ENCODE measurements at regions not wholly inside any gene's neighbourhood (a gene's known extent, or its start where the extent isn't known, plus 50 kb on each side); places are given as distances from the start of the nearest gene placed in this dataset.

DNA sequence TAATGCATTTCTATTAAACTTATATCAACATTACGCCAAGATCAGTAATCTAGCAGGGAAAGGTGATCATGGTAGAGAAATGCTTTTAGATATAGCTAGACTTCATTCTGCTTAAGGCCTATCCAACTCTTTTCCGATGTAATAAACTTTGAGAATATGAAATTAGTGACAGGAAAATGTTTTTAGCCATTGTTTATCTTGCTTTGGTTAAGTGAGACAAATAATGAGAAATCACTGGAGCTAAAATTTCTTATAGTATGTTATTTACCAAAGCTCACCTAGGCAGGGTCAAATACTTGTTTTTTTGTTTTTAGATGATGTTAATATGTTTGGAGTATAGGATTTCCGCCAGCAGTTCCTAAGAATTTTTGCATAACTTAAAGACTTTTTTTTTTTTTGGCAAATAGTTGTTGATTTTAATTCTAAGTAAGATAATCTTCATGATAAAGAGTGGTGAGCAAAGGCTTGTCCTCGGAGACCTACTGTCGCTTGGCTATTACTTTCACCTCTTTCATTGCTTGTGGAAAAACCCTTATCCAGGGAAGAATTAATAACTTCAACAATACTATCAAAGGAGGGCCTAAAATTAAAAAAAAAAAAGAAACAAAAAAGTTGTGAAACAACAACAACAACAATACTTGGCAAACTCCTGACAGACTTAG is 98.3 kb downstream of the SOX4 start:
- DNase-seq (ENCODE audit: extremely low spot score, unreplicated experiment) = no peak
- no peaks in the 10 kb centered on the region for H3K27me3 Mint-ChIP-seq
- no peak for TF ChIP-seq CTCF (conservative IDR thresholded peaks at IDR 0.05)
- no peak overlapping the region for H3K27ac Mint-ChIP-seq
- H3K4me3 Mint-ChIP-seq = no peak overlapping the region
- peaks cover 5% of the 10 kb centered on the region for H3K9me3 Mint-ChIP-seq
- H3K36me3 Mint-ChIP-seq = peaks cover 47% of the 10 kb centered on the region
- H3K4me1 Mint-ChIP-seq (ENCODE audit: unreplicated experiment) = peaks cover 17% of the 10 kb centered on the region

DNA sequence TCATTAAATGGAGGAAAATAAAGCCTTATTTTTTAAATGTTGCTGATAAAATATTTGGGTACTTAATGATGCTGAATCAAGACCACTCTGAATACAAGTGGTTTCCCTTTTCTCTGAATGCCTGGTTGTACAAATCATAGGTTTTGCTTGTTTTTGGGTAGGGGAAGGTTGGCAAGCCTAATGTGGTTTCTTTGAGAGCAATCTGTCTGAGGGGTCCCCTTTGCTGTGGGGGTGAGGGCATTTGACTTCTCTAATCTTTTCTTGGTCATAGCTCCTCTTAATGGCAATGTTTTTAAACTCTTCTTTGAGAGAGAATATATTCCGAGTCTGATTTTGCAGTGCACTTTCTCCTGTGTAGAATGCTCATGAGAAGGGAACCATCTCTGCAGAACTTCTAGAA is 99.2 kb downstream of the SOX4 start:
- peaks cover 40% of the 10 kb centered on the region for H3K36me3 Mint-ChIP-seq
- DNase-seq (ENCODE audit: extremely low spot score, unreplicated experiment) = no peak
- TF ChIP-seq CTCF (conservative IDR thresholded peaks at IDR 0.05) = no peak
- peaks cover 17% of the 10 kb centered on the region for H3K4me1 Mint-ChIP-seq (ENCODE audit: unreplicated experiment)
- H3K27ac Mint-ChIP-seq = no peak overlapping the region
- no peaks in the 10 kb centered on the region for H3K27me3 Mint-ChIP-seq
- no peak overlapping the region for H3K4me3 Mint-ChIP-seq
- peaks cover 5% of the 10 kb centered on the region for H3K9me3 Mint-ChIP-seq

- Mint-ChIP-seq H3K9me3 (peaks cover 6% of the 10 kb centered on the region), H3K27ac (peak overlapping the region; percentile 8), H3K4me1 (ENCODE audit: unreplicated experiment) (peaks cover 17% of the 10 kb centered on the region), H3K36me3 (peaks cover 40% of the 10 kb centered on the region), H3K4me3 (no peak overlapping the region), H3K27me3 (no peaks in the 10 kb centered on the region)
- TF ChIP-seq CTCF (conservative IDR thresholded peaks at IDR 0.05) = no peak
- no peak for DNase-seq (ENCODE audit: extremely low spot score, unreplicated experiment)
Observed at GRCh38 chr6:21694168-21694567, 100.6 kb downstream of the SOX4 start.

GRCh38 chr6:21707524-21708319 is 114.2 kb downstream of the SOX4 start:
- peaks cover 38% of the 10 kb centered on the region for H3K4me1 Mint-ChIP-seq (ENCODE audit: unreplicated experiment)
- no peak overlapping the region for H3K4me3 Mint-ChIP-seq
- peaks cover 19% of the 10 kb centered on the region for H3K36me3 Mint-ChIP-seq

GRCh38 chr6:21708320-21708580 is 114.7 kb downstream of the SOX4 start:
- Mint-ChIP-seq H3K9me3 (peaks cover 6% of the 10 kb centered on the region), H3K4me1 (ENCODE audit: unreplicated experiment) (peaks cover 40% of the 10 kb centered on the region), H3K27ac (no peak overlapping the region), H3K27me3 (no peaks in the 10 kb centered on the region), H3K4me3 (no peak overlapping the region), H3K36me3 (peaks cover 16% of the 10 kb centered on the region)
- DNase-seq (ENCODE audit: extremely low spot score, unreplicated experiment) = no peak
- no peak for TF ChIP-seq CTCF (conservative IDR thresholded peaks at IDR 0.05)

More at GRCh38 chr6:21707524-21708319, 114.2 kb downstream of the SOX4 start:
- Mint-ChIP-seq H3K9me3 (peaks cover 6% of the 10 kb centered on the region), H3K27ac (no peak overlapping the region), H3K27me3 (no peaks in the 10 kb centered on the region)
- no peak for DNase-seq (ENCODE audit: extremely low spot score, unreplicated experiment)
- TF ChIP-seq CTCF (conservative IDR thresholded peaks at IDR 0.05) = no peak

Measured in type B pancreatic cell (in vitro differentiated cells).